AG04450 (cell line): ENCODE measurements at regions not wholly inside any gene's neighbourhood (a gene's known extent, or its start where the extent isn't known, plus 50 kb on each side); places are given as distances from the start of the nearest gene placed in this dataset.
"Not testable (repeated sequence)": the region's sequence is repeated elsewhere in the genome, so short reads cannot be mapped to it uniquely, and the experiment has no call there.

Experiments
- CTCF ChIA-PET: fragments of 300-600, 350-600 bp; formaldehyde crosslinking; extraction: SDS; loops from one replicate; lab custom pipeline; 2022; ENCODE audit warnings: antibody characterized with exemption, inconsistent platforms; lab: Charles Lee
- POLR2A ChIA-PET: fragments of 350-600 bp; formaldehyde crosslinking; extraction: SDS; loops from one replicate; lab custom pipeline; 2021; ENCODE audit warnings: antibody characterized with exemption, inconsistent platforms; lab: Yijun Ruan, JAX
- DNase-seq: peaks from one replicate; pipeline ENCODE4 v3.0.0-alpha.2; 2011; ENCODE audit warnings: low read depth, low spot score
- H3K27ac ChIP-seq: one replicate; pipeline ENCODE4 v1.5.1; 2012; ENCODE audit warnings: low read depth, low read length, control low read depth
- H3K27me3 ChIP-seq: one replicate; pipeline ENCODE4 v1.6.0; 2012; ENCODE audit warnings: low read length; ENCODE audit not compliant: control insufficient read depth, insufficient read depth
- H3K4me3 ChIP-seq: 2 replicates; pipeline ENCODE4 v1.5.1; 2011; ENCODE audit warnings: mild to moderate bottlenecking, low read depth, low read length, control low read depth
- H3K9me3 ChIP-seq: 2 replicates; pipeline ENCODE4 v1.5.1; 2012; ENCODE audit warnings: low read length; ENCODE audit not compliant: control insufficient read depth, insufficient read depth
- CTCF ChIP-seq: IDR thresholded peaks from 2 replicates; pipeline ENCODE4 v1.5.1; 2011; ENCODE audit warnings: low read depth, low read length, control low read depth, inconsistent platforms

GRCh38 chr6:155530219-155530834 is 74.7 kb upstream of the NOX3 start:
- H3K4me3 ChIP-seq = no peak overlapping the region
- peaks cover 4% of the 10 kb centered on the region; the same call in 1 of the 2 replicates for H3K9me3 ChIP-seq
- CTCF ChIA-PET = no interaction called here
- peak; percentile 78 for TF ChIP-seq CTCF
- no peaks in the 10 kb centered on the region for H3K27me3 ChIP-seq
- POLR2A ChIA-PET = no interaction called here
- H3K27ac ChIP-seq = no peak overlapping the region
- DNase-seq = no peak

GRCh38 chr6:155529814-155530213 is 74.2 kb upstream of the NOX3 start:
- DNase-seq, H3K9me3 ChIP-seq, H3K27ac ChIP-seq, POLR2A ChIA-PET, H3K4me3 ChIP-seq, H3K27me3 ChIP-seq: not testable (repeated sequence)
- CTCF ChIA-PET = interaction anchor here (1.4 to 2.0 kb wide), 2 partner anchors 35 to 190 kb away, joined by 4 to 6 read pairs; no protein-coding TSS in a partner anchor

- POLR2A ChIA-PET = interaction anchor here (0.6 kb wide), 2 partner anchors 664 to 851 kb away, joined by 3 to 5 read pairs; no protein-coding TSS in a partner anchor
- TF ChIP-seq CTCF = no peak
- peak; percentile 53 for DNase-seq
- H3K9me3 ChIP-seq = peaks cover 4% of the 10 kb centered on the region; the same call in 1 of the 2 replicates
- no peaks in the 10 kb centered on the region for H3K27me3 ChIP-seq
- CTCF ChIA-PET = interaction anchor here (0.7 to 2.0 kb wide), 5 partner anchors 24 to 202 kb away, joined by 3 to 6 read pairs (median 4); no protein-coding TSS in a partner anchor
- H3K27ac ChIP-seq = peak overlapping the region; percentile 41
- no peak overlapping the region for H3K4me3 ChIP-seq
Measured at GRCh38 chr6:155528982-155529453, 73.4 kb upstream of the NOX3 start.

- no peak overlapping the region for H3K4me3 ChIP-seq
- TF ChIP-seq CTCF = no peak
- no peaks in the 10 kb centered on the region for H3K9me3 ChIP-seq
- no peak for DNase-seq
- CTCF ChIA-PET = interaction anchor here (1.0 to 2.0 kb wide), 3 partner anchors 23 to 200 kb away, joined by 3 to 6 read pairs (median 6); no protein-coding TSS in a partner anchor
- no peaks in the 10 kb centered on the region for H3K27me3 ChIP-seq
- POLR2A ChIA-PET = no interaction called here
- H3K27ac ChIP-seq = no peak overlapping the region
Measured at GRCh38 chr6:155528335-155528734, 72.7 kb upstream of the NOX3 start.

- Histone ChIP-seq H3K27ac (no peak overlapping the region), H3K4me3 (no peak overlapping the region), H3K9me3 (no peaks in the 10 kb centered on the region), H3K27me3 (no peaks in the 10 kb centered on the region)
- POLR2A ChIA-PET = no interaction called here
- TF ChIP-seq CTCF = no peak
- CTCF ChIA-PET = no interaction called here
- DNase-seq = no peak
Measured at GRCh38 chr6:155527443-155527842, 71.8 kb upstream of the NOX3 start.
